Stimulated activated CD8-positive, alpha-beta memory T cell treated with anti-CD3 and anti-CD28 coated beads, Interleukin-12 subunit alpha, Interleukin-12 subunit beta, amount 100 ng/mL, for 1 hour (primary cell): ENCODE measurements at regions not wholly inside any gene's neighbourhood (a gene's known extent, or its start where the extent isn't known, plus 50 kb on each side); places are given as distances from the start of the nearest gene placed in this dataset.
"Not testable (repeated sequence)": the region's sequence is repeated elsewhere in the genome, so short reads cannot be mapped to it uniquely, and the experiment has no call there.

Source experiments
- DNase-seq: peaks from one replicate; pipeline ENCODE4 v3.0.0-alpha.2; 2020; ENCODE audit warnings: low read depth

GRCh38 chr9:96064826-96065481, 189.5 kb downstream of the ERCC6L2 start:
- no peak for DNase-seq

DNA sequence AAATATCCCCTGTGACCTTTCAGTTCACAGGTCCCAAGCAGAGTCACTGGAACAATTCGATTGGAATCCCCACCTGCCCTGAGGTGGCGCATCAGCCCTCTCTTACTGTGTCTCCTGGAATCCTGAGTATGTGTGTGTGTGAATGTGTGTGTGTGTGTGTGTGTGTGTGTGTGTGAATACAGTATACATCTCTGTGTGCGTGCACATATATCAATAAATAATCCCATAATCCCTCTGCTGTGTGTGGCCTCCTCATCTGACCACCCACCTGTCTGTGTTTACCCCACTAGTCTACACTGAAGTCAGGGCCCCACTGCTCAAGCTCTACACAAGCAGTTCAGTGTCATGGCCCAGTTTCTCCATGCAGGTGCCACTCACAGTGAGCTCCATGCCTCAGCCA, 187.4 kb downstream of the ERCC6L2 start:
- DNase-seq, result no peak

DNA sequence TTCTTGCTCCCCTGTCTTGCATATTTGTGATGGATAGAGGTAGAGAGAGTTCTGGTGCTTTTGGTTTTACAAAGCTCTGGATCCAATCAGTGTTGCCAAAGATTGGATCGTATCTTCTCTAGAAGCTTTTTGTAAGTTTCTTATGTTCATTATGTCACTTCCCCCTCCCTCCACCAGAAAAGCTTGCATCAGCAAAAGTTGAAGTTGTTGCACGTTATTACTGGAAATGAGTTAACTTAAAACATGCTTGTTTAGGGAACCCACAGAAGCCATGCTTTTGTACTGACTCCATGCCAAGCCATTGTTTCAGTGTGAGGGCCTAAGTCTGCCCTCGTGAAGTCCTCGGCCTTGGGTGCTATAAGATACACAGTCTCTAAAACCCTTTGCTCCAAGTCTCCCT, 186.5 kb downstream of the ERCC6L2 start:
- DNase-seq, result no peak

DNA sequence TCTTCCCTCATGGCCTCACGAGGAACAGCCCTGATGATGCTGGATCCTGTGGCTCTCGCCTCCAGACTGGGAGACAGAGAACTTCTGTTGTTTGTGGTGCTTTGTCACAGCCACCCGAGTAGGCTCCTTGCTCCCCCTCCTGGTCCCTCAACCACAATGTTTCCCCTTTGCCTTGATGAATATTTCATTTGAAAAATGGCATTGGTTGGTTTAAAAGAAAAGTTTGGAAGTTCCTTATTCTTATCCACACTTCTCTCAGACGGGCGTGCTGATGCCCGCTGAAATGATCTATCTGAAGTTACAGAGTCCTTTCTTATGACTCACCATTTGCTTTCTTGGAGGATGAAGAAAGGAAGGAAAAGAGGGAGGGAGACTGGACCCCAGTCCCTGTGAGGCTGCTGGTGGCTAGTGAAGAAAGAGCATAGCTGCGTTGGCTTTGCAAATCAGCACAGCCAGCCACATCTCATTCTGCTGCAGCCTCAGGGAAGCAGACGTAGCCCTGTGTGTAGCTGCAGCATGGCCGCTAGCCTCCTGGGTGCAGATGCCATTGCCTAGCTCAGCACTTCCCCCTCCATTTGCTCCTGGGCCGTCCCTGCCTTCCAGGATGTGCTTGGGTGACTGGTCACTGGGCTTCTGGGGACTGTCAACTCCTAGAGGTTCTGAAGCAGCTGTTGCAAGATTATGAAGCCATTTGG, 185.9 kb downstream of the ERCC6L2 start:
- peak; percentile 25 for DNase-seq

DNA sequence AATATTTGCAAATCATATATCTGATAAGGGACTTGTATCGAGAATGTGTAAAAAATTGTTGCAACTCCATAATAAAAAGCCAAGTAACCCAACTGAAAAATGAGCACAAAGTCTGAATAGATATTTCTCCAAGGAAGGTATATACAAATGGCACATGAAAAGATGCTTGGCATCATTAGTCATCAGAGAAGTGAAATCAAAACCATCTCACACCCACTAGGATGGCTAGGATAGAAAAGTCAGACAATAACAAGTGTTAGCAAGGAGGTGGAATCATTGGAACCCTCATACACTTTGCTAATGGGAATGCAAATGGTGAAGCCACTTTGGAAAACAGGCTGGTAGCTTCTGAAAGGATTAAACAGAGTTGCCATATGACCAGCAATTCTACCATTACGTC, 182.7 kb downstream of the ERCC6L2 start:
- no peak for DNase-seq

DNA sequence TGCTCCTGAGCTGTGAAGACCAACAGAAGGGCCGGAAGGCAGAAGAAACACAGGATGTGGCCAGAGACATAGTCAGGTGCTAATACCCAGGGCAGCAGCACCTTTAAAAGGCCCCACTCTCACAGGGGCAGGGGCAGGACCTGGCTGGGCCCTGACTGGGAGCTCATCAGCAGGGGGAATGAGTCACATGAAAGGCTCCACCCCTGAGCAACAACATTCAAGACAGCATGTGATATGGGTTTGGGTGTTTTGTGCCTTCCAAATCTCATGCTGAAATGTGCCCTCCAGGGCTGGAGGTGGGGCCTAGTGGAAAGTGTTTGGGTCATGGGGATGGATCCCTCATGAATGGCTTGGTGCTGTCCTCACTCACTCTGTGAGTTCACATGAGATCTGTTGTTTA, 181.7 kb downstream of the ERCC6L2 start:
- no peak for DNase-seq

DNA sequence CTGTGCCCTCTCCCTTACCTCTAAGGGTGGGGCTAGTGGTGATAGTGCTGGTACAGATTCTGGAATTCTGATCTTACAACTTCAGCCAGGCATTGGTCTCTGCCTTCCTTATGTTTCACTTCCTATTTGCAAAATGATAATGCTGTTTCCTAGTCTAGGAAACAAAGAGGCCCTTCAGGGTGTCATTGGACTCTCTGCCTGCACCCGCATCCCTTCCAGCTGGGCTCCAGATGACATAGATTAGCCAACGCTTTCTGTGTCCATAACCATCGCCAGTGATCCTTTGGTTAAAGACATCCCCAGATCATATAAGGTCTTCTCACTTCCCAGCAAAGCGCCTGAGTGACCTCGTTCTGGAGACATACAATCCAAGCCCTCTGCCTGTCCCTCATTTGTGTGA, 180.7 kb downstream of the ERCC6L2 start:
- DNase-seq, result no peak

DNA sequence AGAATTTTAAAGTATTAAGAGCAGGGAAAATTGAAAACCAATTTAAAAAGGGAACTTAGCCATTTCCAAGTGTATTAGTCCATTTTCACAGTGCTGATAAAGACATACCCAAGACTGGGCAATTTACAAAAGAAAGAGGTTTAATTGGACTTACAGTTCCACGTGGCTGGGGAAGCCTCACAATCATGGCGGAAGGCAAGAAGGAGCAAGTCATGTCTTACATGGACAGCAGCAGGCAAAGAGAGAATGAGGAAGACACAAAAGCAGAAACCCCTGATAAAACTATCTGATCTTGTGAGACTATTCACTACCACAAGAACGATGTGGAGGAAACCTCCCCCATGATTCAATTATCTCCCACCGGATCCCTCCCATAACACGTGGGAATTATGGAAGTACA, 178.8 kb downstream of the ERCC6L2 start:
- not testable (repeated sequence) for DNase-seq

DNA sequence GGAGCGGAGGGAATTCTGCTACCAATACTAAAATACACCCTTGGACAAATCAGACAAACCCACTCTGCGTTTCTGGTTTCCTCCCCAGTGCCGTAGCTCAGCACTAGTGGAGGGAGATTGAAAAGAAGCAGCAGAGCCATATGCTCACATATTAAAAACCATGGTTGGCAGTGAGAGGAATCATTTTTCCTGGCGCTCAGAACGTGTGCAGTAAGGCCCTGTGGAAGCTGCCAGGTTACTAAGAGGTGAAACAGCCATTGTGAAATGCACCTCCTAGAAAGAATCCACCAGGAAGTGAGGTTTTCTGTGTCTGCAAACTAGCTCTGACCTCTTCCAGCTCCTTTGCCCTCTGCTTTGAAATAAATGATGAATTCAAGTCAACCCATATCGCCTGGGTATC, 177.2 kb downstream of the ERCC6L2 start:
- no peak for DNase-seq

- DNase-seq, result no peak
Observed at GRCh38 chr9:96051423-96051822, 175.9 kb downstream of the ERCC6L2 start.

GRCh38 chr9:96050861-96051155, 175.3 kb downstream of the ERCC6L2 start:
- DNase-seq, result no peak

DNA sequence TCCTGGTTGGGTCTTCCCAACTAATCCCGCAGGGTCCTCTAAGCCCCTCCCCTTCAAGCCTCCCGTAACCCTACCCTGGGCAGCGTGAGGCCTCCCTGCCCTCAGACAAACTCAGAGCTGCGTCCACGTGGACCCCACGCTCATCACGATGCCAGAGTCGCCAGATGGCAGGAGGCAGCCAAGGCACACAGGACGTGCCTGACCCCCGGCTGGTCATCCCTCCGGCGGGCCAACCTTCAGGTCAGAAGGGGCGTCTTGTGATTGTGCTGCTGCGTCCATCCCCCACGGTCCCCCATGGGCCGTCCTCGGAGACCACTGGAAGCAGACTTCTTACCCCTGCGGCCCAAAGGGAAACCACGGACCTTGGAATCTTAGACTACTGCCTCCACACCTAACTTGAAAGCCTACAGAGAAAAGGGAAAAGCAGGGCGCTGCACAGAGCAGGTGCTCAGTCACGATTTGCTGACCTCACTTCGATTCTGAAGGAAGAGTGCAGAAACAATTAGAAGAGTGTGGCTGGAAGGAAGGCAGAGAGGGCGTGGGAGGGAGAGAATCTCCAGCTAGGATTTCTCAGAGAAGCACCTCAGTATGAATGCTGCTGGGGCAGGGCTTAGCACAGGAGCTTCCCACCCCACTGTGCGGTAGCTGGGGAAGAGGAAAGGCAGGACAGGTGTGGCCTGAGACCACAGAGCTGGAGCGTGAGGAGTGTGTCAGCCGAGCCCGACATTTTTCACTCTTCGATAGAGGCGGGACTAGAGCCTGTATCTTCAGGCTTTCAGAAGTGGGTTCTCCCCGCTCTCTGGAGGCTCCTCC, 174.8 kb downstream of the ERCC6L2 start:
- DNase-seq, result no peak

GRCh38 chr9:96048956-96049831, 173.7 kb downstream of the ERCC6L2 start:
- DNase-seq, result no peak

DNA sequence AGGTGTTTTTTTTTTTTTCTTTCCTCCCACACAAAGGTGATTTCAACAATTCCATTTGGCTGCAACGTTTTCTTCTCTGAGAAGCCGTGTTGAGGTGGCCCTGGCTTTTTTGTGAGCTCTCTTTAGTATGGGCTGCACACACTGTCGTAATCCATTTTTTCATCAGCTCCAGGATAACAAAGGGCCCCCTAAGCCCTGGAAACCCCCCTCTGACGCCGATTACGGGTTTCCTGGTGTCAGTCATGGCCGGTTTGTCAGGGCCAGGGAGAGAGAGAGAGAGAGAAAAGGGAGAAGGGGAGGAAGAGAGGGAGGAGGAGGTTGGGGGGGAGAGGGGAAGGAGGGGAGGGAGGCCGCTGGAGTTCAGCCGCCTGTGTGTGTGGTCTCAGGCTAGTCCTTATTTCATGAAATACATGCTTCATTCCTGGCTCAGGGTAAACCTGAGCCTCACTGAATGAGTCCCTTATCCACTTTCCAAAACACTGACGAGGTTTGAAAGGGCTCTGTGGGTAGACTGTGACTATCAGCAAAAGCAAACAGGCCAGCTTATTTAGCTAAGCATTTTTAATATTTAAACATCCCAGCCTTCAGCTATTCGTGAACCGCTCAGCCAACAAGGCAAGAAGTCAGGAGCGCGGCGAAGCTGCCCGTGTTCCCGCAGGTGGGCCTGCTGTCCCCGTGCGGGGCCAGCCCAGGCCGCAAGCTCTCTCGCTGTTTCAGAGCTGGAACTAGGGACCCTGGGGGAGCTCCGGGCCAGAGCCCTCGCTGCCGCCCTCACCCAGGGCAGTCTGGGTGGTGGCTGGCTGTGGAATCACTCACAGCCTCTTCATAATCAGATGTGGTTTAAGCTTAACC, 172.8 kb downstream of the ERCC6L2 start:
- DNase-seq, result no peak

DNA sequence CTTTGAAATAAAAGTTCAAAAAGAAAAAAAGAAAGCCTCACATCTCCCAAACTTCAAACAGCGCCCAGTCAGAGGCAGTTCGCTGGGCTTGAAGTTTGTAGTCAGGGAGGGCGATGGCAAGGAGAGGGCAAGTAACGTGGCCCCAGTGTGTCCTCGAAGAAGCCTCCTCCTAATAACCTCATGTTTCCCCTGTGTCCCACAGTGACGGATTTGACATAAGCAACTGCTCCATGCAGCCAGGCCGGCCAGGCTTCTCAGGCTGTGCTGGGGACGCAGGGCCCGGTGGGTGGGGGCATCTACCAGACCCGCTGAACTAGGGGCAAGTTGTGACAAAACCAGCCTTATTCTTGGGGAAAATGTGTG, 172.2 kb downstream of the ERCC6L2 start:
- DNase-seq, result no peak

DNA sequence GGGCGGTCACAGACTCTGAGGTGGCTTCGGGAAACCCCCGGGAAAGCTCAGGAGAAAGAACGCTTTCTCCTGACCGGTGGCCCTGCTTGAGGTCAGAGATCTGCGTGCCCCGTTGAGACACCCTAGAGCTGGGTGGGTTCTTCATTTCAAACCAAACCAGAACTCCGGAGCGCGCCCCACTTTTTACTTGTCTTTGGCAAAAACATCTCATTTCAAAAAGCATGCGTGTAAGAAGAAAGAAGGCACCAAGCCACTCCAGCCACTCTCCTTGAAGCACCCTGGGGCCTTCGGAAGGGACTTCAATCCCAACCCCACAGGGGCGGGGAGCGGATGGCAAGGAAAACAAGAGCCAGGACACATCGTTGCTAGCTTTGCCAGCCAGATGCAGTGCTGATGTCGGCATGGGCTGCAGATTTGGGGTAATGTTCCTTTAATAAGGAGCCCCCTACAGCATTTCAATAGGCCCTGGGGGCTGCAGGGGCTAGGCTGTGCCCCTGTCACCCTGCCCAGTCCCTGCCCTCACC, 171.7 kb downstream of the ERCC6L2 start:
- no peak for DNase-seq

DNA sequence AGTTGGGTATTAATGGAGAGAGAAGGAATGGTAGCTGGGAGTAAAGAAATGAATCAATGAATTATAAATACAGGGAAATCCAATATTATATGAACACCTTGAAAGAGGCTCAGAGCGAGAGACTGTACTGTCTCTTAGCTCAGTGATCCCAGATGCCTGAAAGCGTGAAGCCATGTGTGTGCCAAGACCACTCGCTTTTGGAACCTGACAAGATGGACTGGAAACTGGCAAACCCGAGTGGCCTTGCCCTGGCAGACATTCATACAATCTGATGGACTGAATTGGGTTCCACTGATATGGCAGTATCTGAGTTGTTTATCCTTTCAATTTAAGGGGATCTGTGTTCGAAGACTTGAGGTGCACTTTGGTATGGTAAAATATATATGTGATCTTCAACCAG, 170.3 kb downstream of the ERCC6L2 start:
- no peak for DNase-seq

- DNase-seq, result no peak
Observed at GRCh38 chr9:96044401-96044800, 168.9 kb downstream of the ERCC6L2 start.

DNA sequence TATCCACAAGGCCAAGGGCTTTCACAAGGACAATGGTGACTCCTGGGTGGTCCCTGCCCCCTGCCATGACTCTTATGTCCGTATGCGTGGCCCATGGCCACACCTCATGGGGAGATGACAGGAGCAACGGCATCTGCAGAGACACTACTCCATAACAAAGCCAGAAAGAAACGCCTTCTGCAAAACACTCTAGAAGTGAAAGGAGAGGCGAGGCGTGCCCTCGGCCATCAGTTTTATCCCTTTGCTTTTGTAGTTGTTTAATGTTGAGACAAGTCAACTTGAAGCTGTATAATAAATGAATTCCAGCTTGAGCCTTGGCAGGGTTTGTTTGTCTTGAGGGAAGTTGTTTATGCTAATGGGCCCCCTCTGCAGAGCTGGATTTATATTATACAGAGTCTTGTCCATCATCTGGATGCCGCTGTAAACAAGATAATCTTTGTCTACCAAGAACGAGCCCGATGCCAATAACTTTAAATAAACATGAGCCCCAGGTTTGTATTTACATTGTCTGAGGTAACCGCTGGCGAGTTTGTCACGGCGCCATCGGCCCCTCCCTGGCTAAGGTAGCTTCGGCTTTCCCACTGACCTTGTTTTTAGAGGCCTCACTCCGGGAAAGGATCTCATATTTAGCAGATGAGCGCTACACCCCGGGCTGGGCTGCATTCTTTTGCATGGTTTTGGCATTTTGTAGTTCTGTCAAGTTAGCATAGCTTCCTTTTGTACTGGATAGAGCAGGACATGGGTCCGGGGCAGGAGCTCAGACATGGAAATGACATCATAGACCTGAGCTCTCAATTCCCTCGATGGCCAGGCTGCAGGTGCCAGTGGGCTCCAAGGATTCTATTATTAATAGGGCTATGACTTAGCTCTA, 165.3 kb downstream of the ERCC6L2 start:
- DNase-seq, result no peak

DNA sequence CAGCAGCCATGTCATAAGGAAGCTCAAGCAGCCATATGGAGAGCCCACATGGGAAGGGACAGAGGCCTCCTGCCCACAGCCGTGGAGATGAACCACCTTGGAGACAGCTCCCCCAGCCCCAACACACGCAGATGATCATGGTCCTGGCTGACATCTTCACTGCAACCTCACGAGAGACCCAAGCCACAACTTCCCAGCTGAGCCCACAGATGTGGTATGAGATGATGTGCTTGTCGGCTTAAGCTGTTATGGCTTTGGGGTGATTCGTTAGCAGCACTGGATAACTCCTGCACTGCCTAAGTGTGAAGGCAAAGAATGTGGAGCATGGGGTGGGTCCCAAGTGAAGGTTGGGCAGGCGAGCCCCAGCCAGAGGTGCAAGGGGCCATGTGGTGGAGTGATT, 163.4 kb downstream of the ERCC6L2 start:
- no peak for DNase-seq
